SK-N-SH (cell line): ENCODE measurements at regions not wholly inside any gene's neighbourhood (a gene's known extent, or its start where the extent isn't known, plus 50 kb on each side); places are given as distances from the start of the nearest gene placed in this dataset.

ENCODE experiments used
- CHD2 ChIP-seq: fragments of 150-350 bp; IDR thresholded peaks from 2 replicates; pipeline ENCODE4 v1.6.1; 2018; ENCODE audit warnings: low read length; ENCODE audit not compliant: partially characterized antibody
- CTCF ChIP-seq: fragments of 200-600 bp; sonication (generic); IDR thresholded peaks from 2 replicates; pipeline ENCODE4 v1.6.1; 2017; ENCODE audit warnings: antibody characterized with exemption, mild to moderate bottlenecking, moderate library complexity
- EP300 ChIP-seq, 2 experiments: IDR thresholded peaks; 2 replicates each; pipeline versions ENCODE4 v1.4.0 to v1.6.1; 2012; ENCODE audit warnings: borderline replicate concordance in 1 of 2, low read depth in 1 of 2, low read length in 1 of 2
- EZH2phosphoT487 ChIP-seq: fragments of 200-600 bp; sonication (generic); IDR thresholded peaks from 2 replicates; pipeline ENCODE4 v1.6.1; 2017; ENCODE audit warnings: low read depth, mixed run types, mild to moderate bottlenecking, antibody characterized with exemption, moderate library complexity, borderline replicate concordance
- JUND ChIP-seq: IDR thresholded peaks from 2 replicates; pipeline ENCODE4 v1.4.0; 2012
- MAX ChIP-seq: IDR thresholded peaks from 2 replicates; pipeline ENCODE4 v1.4.0; 2012; ENCODE audit warnings: low read depth
- POLR2AphosphoS5 ChIP-seq: IDR thresholded peaks from 2 replicates; pipeline ENCODE4 v1.6.1; 2012; ENCODE audit warnings: low read depth, low read length
- TF ChIP-seq, protein P1 (sequence below): IDR thresholded peaks from 2 replicates; pipeline ENCODE4; 2012
- TF ChIP-seq, protein P2 (sequence below): IDR thresholded peaks from 2 replicates; pipeline ENCODE4 v1.4.0; 2012; ENCODE audit warnings: low read depth, borderline replicate concordance

GRCh38 chr16:62929593-62929992 is 893.4 kb upstream of the CDH8 start:
- TF ChIP-seq CTCF (no peak), CHD2 (no peak), JUND (no peak), EP300 (IDR thresholded peaks at IDR 0.05; ENCODE audit: borderline replicate concordance in 1 of 2, low read depth in 1 of 2, low read length in 1 of 2) (no peak), EZH2phosphoT487 (no peak), MAX (no peak), POLR2AphosphoS5 (no peak)
- TF ChIP-seq, protein P1, sequence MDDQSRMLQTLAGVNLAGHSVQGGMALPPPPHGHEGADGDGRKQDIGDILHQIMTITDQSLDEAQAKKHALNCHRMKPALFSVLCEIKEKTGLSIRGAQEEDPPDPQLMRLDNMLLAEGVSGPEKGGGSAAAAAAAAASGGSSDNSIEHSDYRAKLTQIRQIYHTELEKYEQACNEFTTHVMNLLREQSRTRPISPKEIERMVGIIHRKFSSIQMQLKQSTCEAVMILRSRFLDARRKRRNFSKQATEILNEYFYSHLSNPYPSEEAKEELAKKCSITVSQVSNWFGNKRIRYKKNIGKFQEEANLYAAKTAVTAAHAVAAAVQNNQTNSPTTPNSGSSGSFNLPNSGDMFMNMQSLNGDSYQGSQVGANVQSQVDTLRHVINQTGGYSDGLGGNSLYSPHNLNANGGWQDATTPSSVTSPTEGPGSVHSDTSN = no peak
- TF ChIP-seq, protein P2, sequence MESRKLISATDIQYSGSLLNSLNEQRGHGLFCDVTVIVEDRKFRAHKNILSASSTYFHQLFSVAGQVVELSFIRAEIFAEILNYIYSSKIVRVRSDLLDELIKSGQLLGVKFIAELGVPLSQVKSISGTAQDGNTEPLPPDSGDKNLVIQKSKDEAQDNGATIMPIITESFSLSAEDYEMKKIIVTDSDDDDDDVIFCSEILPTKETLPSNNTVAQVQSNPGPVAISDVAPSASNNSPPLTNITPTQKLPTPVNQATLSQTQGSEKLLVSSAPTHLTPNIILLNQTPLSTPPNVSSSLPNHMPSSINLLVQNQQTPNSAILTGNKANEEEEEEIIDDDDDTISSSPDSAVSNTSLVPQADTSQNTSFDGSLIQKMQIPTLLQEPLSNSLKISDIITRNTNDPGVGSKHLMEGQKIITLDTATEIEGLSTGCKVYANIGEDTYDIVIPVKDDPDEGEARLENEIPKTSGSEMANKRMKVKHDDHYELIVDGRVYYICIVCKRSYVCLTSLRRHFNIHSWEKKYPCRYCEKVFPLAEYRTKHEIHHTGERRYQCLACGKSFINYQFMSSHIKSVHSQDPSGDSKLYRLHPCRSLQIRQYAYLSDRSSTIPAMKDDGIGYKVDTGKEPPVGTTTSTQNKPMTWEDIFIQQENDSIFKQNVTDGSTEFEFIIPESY = no peak
